Suprapubic skin (tissue), 4 donors: ENCODE measurements at regions not wholly inside any gene's neighbourhood (a gene's known extent, or its start where the extent isn't known, plus 50 kb on each side); places are given as distances from the start of the nearest gene placed in this dataset.

Source experiments
- DNase-seq, 2 donors: peaks; one replicate each; pipeline ENCODE4 v3.0.0-alpha.2; 2019; ENCODE audit warnings: low spot score in 2 of 2
- H3K27ac ChIP-seq: fragments of 200-600 bp; sonication (generic); one replicate; pipeline ENCODE4 v1.5.1; 2019
- H3K27me3 ChIP-seq: fragments of 200-600 bp; sonication (generic); one replicate; pipeline ENCODE4 v1.5.1; 2019
- H3K36me3 ChIP-seq: fragments of 200-600 bp; sonication (generic); one replicate; pipeline ENCODE4 v1.5.1; 2019
- H3K4me1 ChIP-seq: fragments of 200-600 bp; sonication (generic); one replicate; pipeline ENCODE4 v1.5.1; 2019
- H3K4me3 ChIP-seq: fragments of 200-600 bp; sonication (generic); one replicate; pipeline ENCODE4 v1.5.1; 2019; ENCODE audit warnings: mild to moderate bottlenecking
- H3K9me3 ChIP-seq: fragments of 200-600 bp; sonication (generic); one replicate; pipeline ENCODE4 v1.5.1; 2019
- EP300 ChIP-seq: sonication (generic); formaldehyde crosslinking; IDR thresholded peaks from one replicate; pipeline ENCODE4 v1.6.1; 2017; ENCODE audit warnings: antibody characterized with exemption
- POLR2A ChIP-seq, 2 donors: fragments of 450-650 bp; IDR thresholded peaks; one replicate each; pipeline ENCODE4 v1.6.1; 2017; ENCODE audit warnings: antibody characterized with exemption in 2 of 2, mild to moderate bottlenecking in 2 of 2, moderate library complexity in 2 of 2
- POLR2AphosphoS5 ChIP-seq, 3 donors: sonication (generic); formaldehyde crosslinking; IDR thresholded peaks; one replicate each; pipeline ENCODE4 v1.6.1; 2017; ENCODE audit warnings: antibody characterized with exemption in 3 of 3
- WGBS: methylation state at CpG from one replicate; pipeline ENCODE4 v1.1.5; 2018; 5-methylcytosine and 5-hydroxymethylcytosine counted together
- TF ChIP-seq, protein P1 (sequence below), 2 donors: fragments of 200-600 bp in 1 of 2; fragments of 450-650 bp in 1 of 2; sonication (generic) in 1 of 2; IDR thresholded peaks; one replicate each; pipeline ENCODE4 v1.5.1; 2016 to 2019; ENCODE audit warnings: antibody characterized with exemption in 2 of 2, mild to moderate bottlenecking in 1 of 2, moderate library complexity in 1 of 2

DNA sequence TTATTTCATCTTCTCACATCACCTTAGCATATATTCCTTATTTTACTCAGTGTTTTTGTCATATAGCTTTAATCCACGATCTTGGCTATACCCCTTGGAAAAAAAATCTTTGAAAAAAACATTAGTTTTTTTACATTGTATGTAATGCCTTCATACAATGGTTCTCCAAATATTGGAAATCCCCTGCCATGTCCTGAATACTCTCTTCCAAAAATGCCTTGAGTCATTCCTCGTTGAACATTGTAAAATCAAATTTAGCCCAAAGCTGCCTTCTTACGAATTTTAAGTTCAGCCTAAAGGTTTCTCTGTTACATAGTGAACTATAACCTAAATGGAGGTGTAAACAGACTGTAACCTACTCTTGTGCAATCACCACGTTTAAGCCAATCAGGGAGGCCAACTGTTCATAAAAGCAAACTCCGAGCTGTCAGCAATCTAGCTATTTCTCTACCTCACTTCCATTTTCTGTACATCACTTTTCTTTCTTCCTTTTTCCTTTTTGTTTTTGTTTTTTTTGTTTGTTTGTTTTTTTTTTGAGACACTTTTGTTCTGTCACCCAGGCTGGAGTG, 140.1 kb downstream of the ANXA2 start:
- no peak for TF ChIP-seq POLR2A (IDR thresholded peaks at IDR 0.05)
- no peak for TF ChIP-seq EP300
- TF ChIP-seq, protein P1, sequence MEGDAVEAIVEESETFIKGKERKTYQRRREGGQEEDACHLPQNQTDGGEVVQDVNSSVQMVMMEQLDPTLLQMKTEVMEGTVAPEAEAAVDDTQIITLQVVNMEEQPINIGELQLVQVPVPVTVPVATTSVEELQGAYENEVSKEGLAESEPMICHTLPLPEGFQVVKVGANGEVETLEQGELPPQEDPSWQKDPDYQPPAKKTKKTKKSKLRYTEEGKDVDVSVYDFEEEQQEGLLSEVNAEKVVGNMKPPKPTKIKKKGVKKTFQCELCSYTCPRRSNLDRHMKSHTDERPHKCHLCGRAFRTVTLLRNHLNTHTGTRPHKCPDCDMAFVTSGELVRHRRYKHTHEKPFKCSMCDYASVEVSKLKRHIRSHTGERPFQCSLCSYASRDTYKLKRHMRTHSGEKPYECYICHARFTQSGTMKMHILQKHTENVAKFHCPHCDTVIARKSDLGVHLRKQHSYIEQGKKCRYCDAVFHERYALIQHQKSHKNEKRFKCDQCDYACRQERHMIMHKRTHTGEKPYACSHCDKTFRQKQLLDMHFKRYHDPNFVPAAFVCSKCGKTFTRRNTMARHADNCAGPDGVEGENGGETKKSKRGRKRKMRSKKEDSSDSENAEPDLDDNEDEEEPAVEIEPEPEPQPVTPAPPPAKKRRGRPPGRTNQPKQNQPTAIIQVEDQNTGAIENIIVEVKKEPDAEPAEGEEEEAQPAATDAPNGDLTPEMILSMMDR (IDR thresholded peaks at IDR 0.05) = no peak
- TF ChIP-seq POLR2AphosphoS5 (IDR thresholded peaks at IDR 0.05) = no peak
- DNase-seq = no peak
- no peaks in the 10 kb centered on the region for H3K36me3 ChIP-seq
- H3K27me3 ChIP-seq = peaks cover 24% of the 10 kb centered on the region
- WGBS = 58% methylated on average over 5 of the region's 5 CpGs
- H3K9me3 ChIP-seq = no peaks in the 10 kb centered on the region
- H3K4me1 ChIP-seq = peaks cover 4% of the 10 kb centered on the region
- no peak overlapping the region for H3K4me3 ChIP-seq
- H3K27ac ChIP-seq = no peak overlapping the region

DNA sequence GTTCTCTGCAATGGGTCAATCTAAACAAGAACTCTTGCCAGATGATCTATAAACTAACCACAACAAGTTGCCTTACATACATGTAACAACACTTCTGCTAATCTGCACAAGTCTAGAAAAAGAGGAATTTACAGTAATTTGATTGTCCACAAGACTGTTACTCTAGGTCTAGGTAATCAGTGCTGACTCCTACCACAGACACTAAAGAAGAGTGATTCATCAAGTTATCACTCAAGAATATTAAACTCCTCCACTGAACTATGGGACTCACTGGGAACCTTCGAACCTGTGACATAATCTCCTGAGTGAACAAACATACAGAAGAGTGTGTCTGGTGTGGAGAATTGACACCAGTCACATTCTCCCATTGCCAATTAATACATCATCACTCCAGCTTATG, 138.3 kb downstream of the ANXA2 start:
- H3K4me3 ChIP-seq = no peak overlapping the region
- TF ChIP-seq EP300 (no peak), POLR2AphosphoS5 (IDR thresholded peaks at IDR 0.05) (no peak), POLR2A (IDR thresholded peaks at IDR 0.05) (no peak)
- TF ChIP-seq, protein P1 (IDR thresholded peaks at IDR 0.05) = no peak
- 95% methylated on average over 1 of the region's 1 CpG for WGBS

DNA sequence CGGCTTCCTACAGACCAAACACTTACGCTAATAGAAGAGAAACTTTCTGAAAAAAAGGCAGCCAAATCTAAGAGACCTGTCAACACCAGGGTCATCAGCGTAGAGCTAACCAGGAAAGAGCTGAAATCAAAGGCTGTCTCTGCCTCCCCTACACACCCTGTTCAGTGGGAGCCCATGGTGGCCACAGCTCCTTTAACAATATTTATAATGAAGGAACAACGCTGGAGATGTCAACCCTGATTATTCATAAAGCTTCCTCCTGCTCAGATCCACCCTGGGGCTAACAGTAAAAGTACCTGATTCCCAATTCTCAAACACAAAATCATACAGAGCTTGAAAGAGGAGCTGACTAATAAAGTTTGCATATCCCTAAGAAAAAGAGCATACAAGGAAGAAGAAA, 133.7 kb downstream of the ANXA2 start:
- no peaks in the 10 kb centered on the region for H3K36me3 ChIP-seq
- H3K4me1 ChIP-seq = no peaks in the 10 kb centered on the region
- no peak overlapping the region for H3K27ac ChIP-seq
- no peak overlapping the region for H3K4me3 ChIP-seq
- no peaks in the 10 kb centered on the region for H3K9me3 ChIP-seq
- 79% methylated on average over 4 of the region's 4 CpGs for WGBS
- no peak for DNase-seq
- TF ChIP-seq POLR2AphosphoS5 (IDR thresholded peaks at IDR 0.05) (no peak), EP300 (no peak), POLR2A (IDR thresholded peaks at IDR 0.05) (no peak)
- TF ChIP-seq, protein P1 (IDR thresholded peaks at IDR 0.05) = no peak
- H3K27me3 ChIP-seq = peaks cover 20% of the 10 kb centered on the region

More for the DNA sequence above, 138.3 kb downstream of the ANXA2 start:
- Histone ChIP-seq H3K36me3 (no peaks in the 10 kb centered on the region), H3K9me3 (no peaks in the 10 kb centered on the region), H3K4me1 (peaks cover 4% of the 10 kb centered on the region), H3K27me3 (peaks cover 18% of the 10 kb centered on the region), H3K27ac (no peak overlapping the region)
- no peak for DNase-seq

DNA sequence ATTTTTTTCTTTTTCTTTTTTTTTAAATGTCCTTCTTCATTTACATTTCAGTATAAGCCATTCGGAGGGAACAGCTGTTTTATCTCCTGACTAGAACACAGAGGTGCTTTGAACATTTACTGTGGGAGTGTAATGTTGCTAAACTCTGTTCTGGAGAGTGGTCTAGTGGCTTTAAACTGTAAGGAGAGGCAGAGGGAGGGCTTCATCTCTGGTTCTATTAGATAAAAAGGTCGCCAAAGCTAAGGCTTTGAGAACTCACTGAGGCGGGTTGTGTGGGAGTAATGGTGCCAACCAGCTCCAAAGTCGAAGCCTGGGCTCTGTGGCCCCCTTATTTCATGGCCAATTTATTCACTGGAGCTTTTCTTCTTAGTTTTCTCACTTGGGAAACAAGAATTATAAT, 133.2 kb downstream of the ANXA2 start:
- Histone ChIP-seq H3K4me3 (no peak overlapping the region), H3K4me1 (no peaks in the 10 kb centered on the region), H3K36me3 (no peaks in the 10 kb centered on the region), H3K9me3 (no peaks in the 10 kb centered on the region), H3K27ac (no peak overlapping the region), H3K27me3 (peaks cover 20% of the 10 kb centered on the region)
- TF ChIP-seq EP300 (no peak), POLR2AphosphoS5 (IDR thresholded peaks at IDR 0.05) (no peak), POLR2A (IDR thresholded peaks at IDR 0.05) (no peak)
- TF ChIP-seq, protein P1 (IDR thresholded peaks at IDR 0.05) = no peak
- WGBS = 77% methylated on average over 4 of the region's 4 CpGs
- no peak for DNase-seq

DNA sequence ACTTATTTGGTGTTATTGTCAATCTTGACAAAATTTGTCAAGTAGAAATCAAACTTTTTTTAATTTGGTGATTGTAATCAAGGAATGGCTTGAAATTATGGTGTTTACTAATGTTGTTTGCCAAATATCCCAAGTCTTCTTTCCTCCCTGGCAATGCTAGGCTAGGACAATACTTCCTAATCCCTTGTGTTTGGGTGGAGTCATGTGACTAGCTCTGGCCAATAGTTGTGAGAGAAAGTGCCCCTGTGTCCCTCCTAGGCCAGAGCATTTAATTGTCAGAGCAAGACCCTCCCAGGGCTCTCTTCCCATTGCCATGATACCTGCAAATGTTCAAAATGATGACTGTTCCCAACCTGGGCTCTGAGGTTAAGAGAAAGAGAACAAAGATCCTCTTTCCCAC, 132.7 kb downstream of the ANXA2 start:
- no peak for DNase-seq
- H3K4me1 ChIP-seq = no peaks in the 10 kb centered on the region
- H3K27me3 ChIP-seq = peaks cover 20% of the 10 kb centered on the region
- TF ChIP-seq EP300 = no peak
- H3K4me3 ChIP-seq = no peak overlapping the region
- no peak overlapping the region for H3K27ac ChIP-seq
- no peaks in the 10 kb centered on the region for H3K36me3 ChIP-seq
- no peaks in the 10 kb centered on the region for H3K9me3 ChIP-seq

DNA sequence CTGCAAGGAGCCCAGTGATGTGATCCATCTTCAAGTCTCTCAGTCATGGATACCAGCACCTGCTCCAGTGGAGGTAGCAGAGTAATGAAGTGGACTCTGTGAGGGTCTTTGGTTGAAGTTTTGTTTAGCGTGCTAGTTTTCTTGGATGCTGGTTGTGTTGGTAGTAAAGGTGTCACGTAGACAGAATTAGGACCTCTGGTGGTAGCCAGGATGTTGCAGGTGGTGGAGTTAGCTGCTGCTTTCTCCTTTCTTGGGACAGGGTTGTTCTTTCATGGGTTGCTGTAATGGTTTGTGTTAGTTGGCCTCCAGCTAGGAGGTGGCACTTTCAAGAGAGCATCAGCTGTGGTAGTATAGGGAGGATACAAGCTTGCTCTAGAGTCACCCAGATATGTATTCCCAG, 125.2 kb downstream of the ANXA2 start:
- H3K4me1 ChIP-seq = no peaks in the 10 kb centered on the region
- TF ChIP-seq POLR2A (IDR thresholded peaks at IDR 0.05) = no peak
- no peak for TF ChIP-seq POLR2AphosphoS5 (IDR thresholded peaks at IDR 0.05)
- TF ChIP-seq, protein P1 (IDR thresholded peaks at IDR 0.05) = no peak
- no peak for TF ChIP-seq EP300
- WGBS = 100% methylated on average over 2 of the region's 2 CpGs
- DNase-seq = no peak
- no peaks in the 10 kb centered on the region for H3K36me3 ChIP-seq
- H3K4me3 ChIP-seq = no peak overlapping the region
- H3K9me3 ChIP-seq = no peaks in the 10 kb centered on the region
- H3K27me3 ChIP-seq = peaks cover under 1% of the 10 kb centered on the region
- H3K27ac ChIP-seq = no peak overlapping the region
